Muscle layer of duodenum (tissue), 2 donors: ENCODE measurements at regions not wholly inside any gene's neighbourhood (a gene's known extent, or its start where the extent isn't known, plus 50 kb on each side); places are given as distances from the start of the nearest gene placed in this dataset.

ENCODE experiments used
- H3K27ac ChIP-seq: one replicate; pipeline ENCODE4 v1.7.0; 2013; ENCODE audit warnings: mild to moderate bottlenecking, low read length
- H3K27me3 ChIP-seq: one replicate; pipeline ENCODE4 v1.7.0; 2013; ENCODE audit warnings: low read depth, mild to moderate bottlenecking, control low read depth, low read length
- H3K36me3 ChIP-seq, 2 donors: one replicate each; pipeline ENCODE4 v1.7.0; 2013; ENCODE audit warnings: low read length in 2 of 2, control low read depth in 1 of 2, mild to moderate bottlenecking in 1 of 2; ENCODE audit not compliant: insufficient read depth in 2 of 2, control insufficient read depth in 1 of 2
- H3K4me1 ChIP-seq, 2 donors: one replicate each; pipeline ENCODE4 v1.7.0; 2013; ENCODE audit warnings: low read length in 2 of 2, mild to moderate bottlenecking in 2 of 2, control low read depth in 1 of 2, moderate library complexity in 1 of 2; ENCODE audit not compliant: insufficient read depth in 2 of 2, control insufficient read depth in 1 of 2
- H3K4me3 ChIP-seq, 2 donors: one replicate each; pipeline ENCODE4 v1.7.0; 2013; ENCODE audit warnings: low read length in 2 of 2, low read depth in 1 of 2, mild to moderate bottlenecking in 1 of 2
- H3K9me3 ChIP-seq, 2 donors: one replicate each; pipeline ENCODE4 v1.7.0; 2013; ENCODE audit warnings: low read length in 2 of 2, control low read depth in 1 of 2, mild to moderate bottlenecking in 1 of 2; ENCODE audit not compliant: control insufficient read depth in 1 of 2
- donor health status: healthy.

DNA sequence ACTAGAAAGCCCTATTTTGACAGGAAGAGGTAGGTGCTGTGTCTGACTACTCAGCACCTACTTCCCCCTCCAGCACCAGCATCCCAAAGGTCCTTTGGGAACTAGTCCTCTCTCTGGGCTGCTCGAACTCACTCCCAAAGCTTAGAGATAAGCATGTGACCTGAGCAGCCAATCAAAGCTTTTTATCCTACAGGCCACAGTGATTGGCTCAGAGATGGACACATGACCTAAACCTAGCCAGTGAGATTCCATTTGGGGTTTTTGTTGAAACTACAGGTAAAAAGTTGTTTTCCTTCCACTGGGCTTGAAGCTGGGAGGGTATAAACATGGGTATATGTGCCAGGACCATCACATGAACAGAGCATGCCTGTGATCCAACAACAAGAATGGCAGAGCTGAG lies 186.5 kb upstream of the PPP2R3A start:
- no peak overlapping the region for H3K27ac ChIP-seq
- H3K27me3 ChIP-seq: no peaks in the 10 kb centered on the region
- H3K4me3 ChIP-seq: no peak overlapping the region
- no peaks in the 10 kb centered on the region for H3K4me1 ChIP-seq
- H3K9me3 ChIP-seq: no peaks in the 10 kb centered on the region
- no peaks in the 10 kb centered on the region for H3K36me3 ChIP-seq

GRCh38 chr3:135779590-135780235 lies 185.8 kb upstream of the PPP2R3A start:
- Histone ChIP-seq H3K4me3 (no peak overlapping the region), H3K4me1 (no peaks in the 10 kb centered on the region), H3K27ac (no peak overlapping the region), H3K27me3 (no peaks in the 10 kb centered on the region), H3K36me3 (no peaks in the 10 kb centered on the region), H3K9me3 (no peaks in the 10 kb centered on the region)

DNA sequence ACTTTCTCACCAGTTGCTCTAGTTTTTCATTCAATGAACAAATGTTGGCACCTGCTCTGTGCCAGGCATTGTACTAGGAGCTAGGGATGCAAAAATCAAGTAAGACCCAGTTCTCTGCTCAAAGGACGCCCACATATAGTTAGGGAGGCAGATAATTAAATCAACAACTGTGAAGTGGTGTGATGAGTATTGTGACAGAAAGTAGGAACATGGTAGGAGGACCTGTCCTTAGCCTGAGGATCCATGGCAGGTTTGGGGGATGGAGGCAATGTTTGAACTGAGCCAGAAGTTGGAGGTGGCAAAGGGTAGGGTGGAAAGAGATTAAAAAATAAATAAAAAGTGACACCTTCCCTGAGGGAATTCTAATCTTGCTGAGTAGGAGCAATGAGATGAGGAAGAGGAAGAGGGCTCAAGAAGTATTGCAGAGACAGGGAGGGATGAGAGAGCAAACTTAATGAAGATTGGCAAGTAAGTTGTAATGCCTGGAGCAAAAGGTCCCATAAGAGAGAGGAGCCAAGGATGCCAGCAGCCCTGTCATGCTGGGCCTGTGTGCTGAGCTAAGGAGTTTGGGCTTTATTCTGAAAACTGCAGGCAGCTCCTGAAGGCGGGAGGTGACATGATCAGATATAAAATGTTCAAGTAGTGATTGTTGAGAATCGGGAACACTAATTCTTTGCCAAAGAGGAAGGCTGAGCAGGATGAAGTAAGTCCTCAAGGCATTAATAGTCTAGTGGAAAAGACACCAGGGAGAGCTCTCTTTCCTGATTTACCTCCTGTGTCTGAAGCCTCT lies 184.3 kb upstream of the PPP2R3A start:
- no peak overlapping the region for H3K4me3 ChIP-seq
- H3K36me3 ChIP-seq: no peaks in the 10 kb centered on the region
- H3K27me3 ChIP-seq: no peaks in the 10 kb centered on the region
- H3K27ac ChIP-seq: no peak overlapping the region
- H3K4me1 ChIP-seq: no peaks in the 10 kb centered on the region
- H3K9me3 ChIP-seq: no peaks in the 10 kb centered on the region

DNA sequence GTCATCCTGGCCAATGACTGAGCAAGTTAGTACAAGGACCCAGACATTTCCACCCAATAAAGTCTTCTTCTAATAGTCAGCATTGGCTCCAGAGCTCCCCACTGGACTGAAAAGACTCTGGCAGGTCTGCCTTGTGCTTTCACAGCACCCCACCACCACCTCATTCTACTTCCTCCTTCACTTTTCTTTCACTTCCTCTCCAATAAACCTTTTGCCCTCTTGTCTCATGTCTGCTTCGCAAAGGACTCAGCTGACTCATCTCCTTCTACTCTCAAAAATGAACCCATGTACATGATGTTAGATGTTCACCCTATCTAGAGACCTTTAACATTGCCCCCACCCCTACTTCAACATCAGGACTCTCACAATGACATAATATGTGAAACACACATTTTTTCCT lies 181.0 kb upstream of the PPP2R3A start:
- Histone ChIP-seq H3K27ac (no peak overlapping the region), H3K27me3 (no peaks in the 10 kb centered on the region), H3K4me3 (no peak overlapping the region), H3K9me3 (no peaks in the 10 kb centered on the region), H3K36me3 (no peaks in the 10 kb centered on the region), H3K4me1 (no peaks in the 10 kb centered on the region)

- Histone ChIP-seq H3K9me3 (no peaks in the 10 kb centered on the region), H3K27ac (no peak overlapping the region), H3K4me3 (no peak overlapping the region), H3K4me1 (no peaks in the 10 kb centered on the region), H3K27me3 (no peaks in the 10 kb centered on the region), H3K36me3 (no peaks in the 10 kb centered on the region)
These were observed 177.4 kb upstream of the PPP2R3A start for GRCh38 chr3:135788146-135788545.

DNA sequence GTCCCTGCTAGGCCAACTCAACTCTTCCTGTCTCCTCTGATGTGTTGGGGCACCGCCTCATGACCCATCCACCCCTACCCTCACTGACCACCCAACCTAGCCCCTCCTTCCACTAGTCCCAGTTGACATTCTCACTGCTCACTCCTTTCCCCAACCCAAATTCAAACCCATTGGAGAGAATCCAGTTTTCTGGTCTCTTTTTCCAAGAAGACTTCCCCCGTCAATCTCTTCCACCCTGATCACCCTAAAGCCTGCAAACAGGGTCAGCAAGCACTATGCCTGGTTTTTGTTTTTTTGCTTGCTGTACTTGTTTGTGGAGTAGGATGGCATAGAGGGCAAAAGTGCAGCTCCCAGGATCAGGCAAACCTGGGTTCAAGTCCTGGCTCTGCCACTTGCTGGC lies 176.6 kb upstream of the PPP2R3A start:
- H3K4me1 ChIP-seq: no peaks in the 10 kb centered on the region
- no peaks in the 10 kb centered on the region for H3K36me3 ChIP-seq
- no peaks in the 10 kb centered on the region for H3K9me3 ChIP-seq
- H3K27ac ChIP-seq: no peak overlapping the region
- no peaks in the 10 kb centered on the region for H3K27me3 ChIP-seq
- no peak overlapping the region for H3K4me3 ChIP-seq

GRCh38 chr3:135792174-135792573 lies 173.4 kb upstream of the PPP2R3A start:
- H3K36me3 ChIP-seq: no peaks in the 10 kb centered on the region
- H3K27me3 ChIP-seq: no peaks in the 10 kb centered on the region
- H3K9me3 ChIP-seq: no peaks in the 10 kb centered on the region
- no peaks in the 10 kb centered on the region for H3K4me1 ChIP-seq
- no peak overlapping the region for H3K4me3 ChIP-seq
- no peak overlapping the region for H3K27ac ChIP-seq

GRCh38 chr3:135792858-135793475 lies 172.6 kb upstream of the PPP2R3A start:
- Histone ChIP-seq H3K4me1 (no peaks in the 10 kb centered on the region), H3K4me3 (no peak overlapping the region), H3K27ac (no peak overlapping the region), H3K9me3 (no peaks in the 10 kb centered on the region), H3K27me3 (no peaks in the 10 kb centered on the region), H3K36me3 (no peaks in the 10 kb centered on the region)

DNA sequence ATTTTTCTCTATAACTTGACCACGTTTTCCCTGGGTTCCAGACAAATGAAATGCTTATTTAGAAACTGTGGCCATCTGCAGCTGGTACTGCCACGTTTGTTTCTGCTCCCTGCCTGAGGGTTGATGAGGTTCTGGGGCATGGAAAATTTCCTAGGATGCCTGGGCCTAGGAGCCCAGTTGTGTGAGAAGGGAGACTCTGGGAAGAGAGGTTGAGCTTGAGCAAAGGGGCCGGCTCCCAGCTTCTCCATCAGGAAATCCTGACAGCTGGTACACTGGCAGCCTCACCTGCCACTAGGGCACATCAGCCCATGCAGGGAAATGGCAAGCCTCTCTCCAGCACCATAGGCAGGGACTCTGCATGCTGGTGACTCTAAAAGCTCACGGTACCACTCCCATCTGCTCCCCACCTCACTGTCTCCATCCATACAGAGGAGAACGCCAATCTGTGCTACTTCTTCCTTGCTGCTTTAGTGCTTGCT lies 165.4 kb upstream of the PPP2R3A start:
- H3K4me3 ChIP-seq: no peak overlapping the region
- H3K9me3 ChIP-seq: no peaks in the 10 kb centered on the region
- no peaks in the 10 kb centered on the region for H3K4me1 ChIP-seq
- no peaks in the 10 kb centered on the region for H3K27me3 ChIP-seq
- H3K36me3 ChIP-seq: no peaks in the 10 kb centered on the region
- no peak overlapping the region for H3K27ac ChIP-seq

- Histone ChIP-seq H3K9me3 (no peaks in the 10 kb centered on the region), H3K4me3 (no peak overlapping the region), H3K4me1 (no peaks in the 10 kb centered on the region), H3K27ac (no peak overlapping the region), H3K36me3 (no peaks in the 10 kb centered on the region), H3K27me3 (no peaks in the 10 kb centered on the region)
These were observed 164.5 kb upstream of the PPP2R3A start for GRCh38 chr3:135801018-135801417.

GRCh38 chr3:135802171-135802570 lies 163.4 kb upstream of the PPP2R3A start:
- no peak overlapping the region for H3K27ac ChIP-seq
- no peaks in the 10 kb centered on the region for H3K27me3 ChIP-seq
- no peak overlapping the region for H3K4me3 ChIP-seq

More at GRCh38 chr3:135802171-135802570, 163.4 kb upstream of the PPP2R3A start:
- H3K36me3 ChIP-seq: no peaks in the 10 kb centered on the region
- no peaks in the 10 kb centered on the region for H3K9me3 ChIP-seq
- no peaks in the 10 kb centered on the region for H3K4me1 ChIP-seq
